ENCODE measurements at regions not wholly inside any gene's neighbourhood (a gene's known extent, or its start where the extent isn't known, plus 50 kb on each side); places are given as distances from the start of the nearest gene placed in this dataset.

DNA sequence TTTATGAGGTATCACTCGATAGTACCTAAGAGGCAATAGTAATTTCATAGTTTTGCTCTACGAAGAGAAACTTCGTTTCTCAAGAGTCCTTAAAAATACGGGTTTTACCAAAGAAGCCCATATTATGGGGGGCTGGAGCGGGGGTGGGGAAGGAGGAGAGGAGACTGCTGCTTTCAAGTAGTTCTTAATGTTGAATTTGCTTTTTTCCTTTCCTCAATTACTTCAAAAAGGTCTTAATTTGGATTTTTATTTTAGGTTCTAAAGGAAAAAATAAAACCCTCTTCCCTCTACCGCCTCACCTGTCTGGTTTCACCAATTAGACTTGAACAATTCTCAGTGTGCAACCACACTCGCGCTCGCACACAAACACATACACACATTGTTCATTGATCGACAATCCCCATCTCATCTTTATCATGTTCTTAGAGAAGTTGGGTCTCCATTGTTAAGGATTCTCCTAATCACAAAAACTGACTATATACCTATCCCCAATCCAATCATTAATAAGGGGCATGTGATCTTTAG lies 97.2 kb downstream of the HFE start:
- TF ChIP-seq, protein P1, sequence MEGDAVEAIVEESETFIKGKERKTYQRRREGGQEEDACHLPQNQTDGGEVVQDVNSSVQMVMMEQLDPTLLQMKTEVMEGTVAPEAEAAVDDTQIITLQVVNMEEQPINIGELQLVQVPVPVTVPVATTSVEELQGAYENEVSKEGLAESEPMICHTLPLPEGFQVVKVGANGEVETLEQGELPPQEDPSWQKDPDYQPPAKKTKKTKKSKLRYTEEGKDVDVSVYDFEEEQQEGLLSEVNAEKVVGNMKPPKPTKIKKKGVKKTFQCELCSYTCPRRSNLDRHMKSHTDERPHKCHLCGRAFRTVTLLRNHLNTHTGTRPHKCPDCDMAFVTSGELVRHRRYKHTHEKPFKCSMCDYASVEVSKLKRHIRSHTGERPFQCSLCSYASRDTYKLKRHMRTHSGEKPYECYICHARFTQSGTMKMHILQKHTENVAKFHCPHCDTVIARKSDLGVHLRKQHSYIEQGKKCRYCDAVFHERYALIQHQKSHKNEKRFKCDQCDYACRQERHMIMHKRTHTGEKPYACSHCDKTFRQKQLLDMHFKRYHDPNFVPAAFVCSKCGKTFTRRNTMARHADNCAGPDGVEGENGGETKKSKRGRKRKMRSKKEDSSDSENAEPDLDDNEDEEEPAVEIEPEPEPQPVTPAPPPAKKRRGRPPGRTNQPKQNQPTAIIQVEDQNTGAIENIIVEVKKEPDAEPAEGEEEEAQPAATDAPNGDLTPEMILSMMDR (IDR thresholded peaks at IDR 0.05): no peak
- no peak for TF ChIP-seq POLR2A (IDR thresholded peaks at IDR 0.05)
